HG03280 (cell line): ENCODE measurements at regions not wholly inside any gene's neighbourhood (a gene's known extent, or its start where the extent isn't known, plus 50 kb on each side); places are given as distances from the start of the nearest gene placed in this dataset.
"Not testable (repeated sequence)": the region's sequence is repeated elsewhere in the genome, so short reads cannot be mapped to it uniquely, and the experiment has no call there.

Source experiments
- ATAC-seq: cut with Tn5 transposase; IDR thresholded peaks from one replicate; pipeline ENCODE4 v1.9.1; 2021; ENCODE audit warnings: mild to moderate bottlenecking, moderate library complexity; ENCODE audit not compliant: unreplicated experiment

DNA sequence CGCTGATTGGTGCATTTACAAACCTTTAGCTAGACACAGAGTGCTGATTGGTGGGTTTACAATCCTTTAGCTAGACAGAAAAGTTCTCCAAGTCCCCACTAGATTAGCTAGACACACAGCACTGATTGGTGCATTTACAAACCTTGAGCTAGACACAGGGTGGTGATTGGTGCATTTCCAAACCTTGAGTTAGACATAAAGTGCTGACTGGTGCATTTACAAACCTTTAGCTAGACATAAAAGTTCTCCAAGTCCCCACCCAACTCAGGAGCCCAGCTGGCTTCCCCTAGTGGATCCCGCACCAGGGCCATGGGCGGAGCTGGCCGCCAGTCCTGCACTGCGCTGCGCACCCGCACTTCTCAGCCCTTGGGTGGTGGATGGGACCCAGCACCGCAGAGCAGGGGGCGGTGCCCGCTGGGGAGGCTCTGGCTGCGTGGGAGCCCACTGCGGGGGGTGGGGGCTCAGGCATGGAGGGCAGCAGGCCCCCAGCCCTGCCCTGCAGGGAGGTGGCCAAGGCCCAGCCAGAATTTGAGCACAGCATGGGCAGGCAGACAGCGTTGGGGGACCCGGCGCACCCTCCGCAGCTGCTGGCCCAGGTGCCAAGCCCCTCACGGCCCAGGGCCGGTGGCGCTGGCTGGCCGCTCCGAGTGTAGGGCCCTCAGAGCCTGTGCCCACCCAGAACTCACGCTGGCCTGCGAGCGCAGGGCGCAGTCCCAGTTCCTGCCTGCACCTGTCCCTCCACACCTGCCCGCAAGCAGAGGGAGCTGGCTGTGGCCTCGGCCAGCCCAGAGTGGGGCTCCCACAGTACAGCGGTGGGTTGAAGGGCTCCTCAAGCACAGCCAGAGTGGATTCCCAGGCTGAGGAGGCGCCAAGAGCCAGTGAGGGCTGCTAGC lies 608.9 kb upstream of the LCORL start:
- ATAC-seq: no peak

DNA sequence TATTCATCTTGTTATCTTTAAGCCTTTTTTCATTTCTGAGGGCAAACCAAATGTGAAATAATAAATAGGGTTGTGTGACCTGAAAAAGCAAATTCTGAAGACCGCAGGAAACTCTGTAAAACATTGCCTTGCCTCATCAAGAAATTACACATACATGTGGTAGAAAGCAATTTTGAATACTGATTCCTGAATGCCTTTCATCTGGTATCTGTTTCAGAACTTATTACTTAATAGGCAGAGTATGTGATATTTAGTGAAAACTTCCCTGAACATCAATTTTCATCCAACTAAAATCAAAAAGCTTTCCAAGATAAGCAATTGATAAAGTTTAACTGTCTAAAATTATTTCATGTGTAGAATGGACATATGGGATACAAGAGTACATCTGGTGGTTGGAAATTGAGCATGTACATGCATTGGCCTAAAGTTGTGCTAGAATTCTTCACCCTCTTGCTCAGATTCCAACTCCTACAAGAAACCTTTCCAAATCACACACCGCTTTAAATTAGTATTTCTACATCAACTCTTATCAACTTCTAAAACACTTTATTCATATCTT lies 606.0 kb upstream of the LCORL start:
- no peak for ATAC-seq

DNA sequence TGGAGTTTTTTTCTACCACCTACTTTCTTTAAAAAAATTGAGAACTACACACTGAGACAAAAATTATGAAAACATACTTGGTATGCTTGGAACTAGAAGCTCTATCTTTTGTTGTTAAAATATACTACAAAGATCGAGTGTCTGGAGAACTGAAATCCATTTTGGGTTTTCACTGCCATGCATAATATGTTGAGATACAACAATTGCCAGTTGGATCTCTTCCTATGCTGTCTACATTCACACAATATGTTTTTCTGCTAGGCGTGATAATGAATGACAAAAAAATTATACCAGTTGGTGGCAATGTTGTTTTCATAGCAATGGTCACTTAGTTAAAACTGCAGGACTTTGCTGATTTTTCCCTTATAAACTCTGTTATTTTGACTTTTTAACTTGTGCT lies 605.4 kb upstream of the LCORL start:
- no peak for ATAC-seq

DNA sequence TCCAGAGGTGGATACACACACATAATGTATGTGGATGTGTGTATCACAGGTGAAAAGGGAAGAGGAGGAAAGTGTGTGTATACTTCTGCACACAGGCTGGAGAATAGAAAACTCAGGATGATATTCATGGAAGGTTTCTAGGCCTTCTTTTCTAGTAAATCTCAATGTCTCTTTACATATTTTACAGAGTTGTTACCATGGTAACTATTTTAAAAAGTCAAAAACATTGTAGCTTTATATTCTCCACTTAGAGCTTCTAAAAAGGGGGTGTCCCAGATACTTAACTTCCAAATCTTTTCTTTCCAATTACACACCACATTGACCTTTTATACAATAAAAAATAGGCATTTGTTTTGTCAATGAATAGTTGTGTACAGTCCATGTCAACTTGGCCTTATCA lies 604.8 kb upstream of the LCORL start:
- ATAC-seq: no peak

DNA sequence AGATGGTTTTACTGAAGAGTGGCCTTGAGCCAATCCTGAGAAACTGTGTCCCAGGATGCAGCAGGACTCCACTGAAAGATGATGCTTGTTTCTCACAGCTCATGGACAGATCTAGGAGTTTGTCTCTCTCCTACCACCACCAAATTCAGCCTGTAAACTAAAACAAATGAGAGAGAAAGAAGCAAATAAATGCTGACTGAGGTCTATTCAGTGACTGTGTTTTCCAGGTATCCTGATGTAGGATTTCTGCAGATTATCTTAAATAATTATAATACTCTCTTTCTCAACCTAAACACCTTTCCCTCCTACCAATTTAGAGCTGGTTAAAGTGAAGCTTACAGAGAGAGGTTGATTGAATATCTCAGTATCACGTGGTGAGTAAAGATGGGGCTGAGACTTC lies 599.6 kb upstream of the LCORL start:
- ATAC-seq: no peak

DNA sequence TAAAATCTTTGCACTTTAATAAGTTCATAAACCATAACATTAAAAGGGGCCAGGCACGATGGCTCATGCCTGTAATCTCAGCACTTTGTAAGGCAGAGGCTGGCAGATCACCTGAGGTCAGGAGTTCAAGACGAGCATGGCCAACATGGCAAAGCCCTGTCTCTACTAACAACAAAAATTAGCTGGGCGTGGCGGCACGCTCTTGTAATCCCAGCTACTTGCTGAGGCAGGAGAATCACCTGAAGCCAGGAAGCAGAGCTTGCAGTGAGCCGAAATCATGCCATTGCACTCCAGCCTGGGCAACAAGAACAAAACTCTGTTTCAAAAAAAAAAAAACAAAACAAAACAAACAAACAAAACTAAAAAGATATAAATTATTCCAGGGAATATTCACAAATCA lies 595.2 kb upstream of the LCORL start:
- ATAC-seq: no peak

DNA sequence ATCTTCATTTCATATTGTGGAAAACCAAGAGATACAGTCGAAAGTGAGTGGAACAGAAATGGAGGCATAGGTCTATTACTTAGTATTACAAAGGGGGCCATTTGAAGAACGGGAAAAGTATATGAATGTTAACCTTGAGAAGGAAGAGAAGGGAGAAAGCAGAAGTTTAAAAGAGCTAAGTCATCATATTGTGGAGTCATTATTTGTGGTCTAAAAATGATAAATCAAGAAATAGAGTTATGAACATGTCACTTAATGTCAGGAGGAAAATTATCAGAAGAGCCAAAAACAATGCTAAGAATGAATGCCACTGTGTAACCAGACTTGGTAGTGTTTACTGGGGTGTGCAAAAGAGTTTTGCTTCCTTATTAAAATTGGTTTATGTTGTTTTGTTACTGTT lies 589.5 kb upstream of the LCORL start:
- no peak for ATAC-seq

DNA sequence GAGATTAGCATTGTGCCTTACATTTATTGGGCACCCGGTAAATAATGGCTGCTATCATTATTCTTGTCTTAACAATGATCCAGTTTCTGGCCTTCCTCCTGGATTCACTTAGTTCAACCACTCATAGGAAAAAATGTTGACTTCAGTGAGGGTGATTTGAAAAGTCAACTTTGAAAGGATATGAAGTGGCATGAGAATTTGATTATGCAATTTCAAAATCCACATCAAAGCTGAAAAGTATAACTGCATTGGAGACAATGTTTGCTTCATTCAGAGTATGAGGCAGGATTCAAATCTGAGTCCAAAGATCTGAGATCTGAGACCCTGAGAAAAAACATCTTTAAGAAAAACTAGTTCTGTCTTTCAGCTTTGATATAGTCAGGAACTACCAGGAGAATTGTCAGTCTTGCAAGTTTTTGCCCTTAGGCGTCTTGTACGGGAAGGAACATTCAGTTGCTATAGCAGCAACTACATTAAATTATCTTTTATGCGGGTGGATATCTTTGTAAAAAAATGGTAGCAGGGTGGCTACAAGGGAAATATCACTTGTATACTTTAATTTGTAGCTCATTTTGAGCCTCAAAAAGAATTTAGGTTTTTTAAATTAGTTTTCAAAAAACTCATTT lies 587.5 kb upstream of the LCORL start:
- ATAC-seq: no peak

DNA sequence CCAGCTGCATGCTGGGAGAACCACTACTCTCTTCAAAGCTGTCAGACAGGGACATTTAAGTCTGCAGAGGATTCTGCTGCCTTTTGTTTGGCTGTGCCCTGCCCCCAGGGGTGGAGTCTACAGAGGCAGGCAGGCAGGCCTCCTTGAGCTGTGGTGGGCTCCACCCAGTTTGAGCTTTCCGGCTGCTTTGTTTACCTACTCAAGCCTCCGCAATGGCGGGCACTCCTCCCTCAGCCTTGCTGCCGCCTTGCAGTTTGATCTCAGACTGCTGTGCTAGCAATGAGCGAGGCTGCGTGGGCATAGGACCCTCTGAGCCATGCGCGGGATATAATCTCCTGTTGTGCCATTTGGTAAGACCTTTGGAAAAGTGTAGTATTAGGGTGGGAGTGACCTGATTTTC lies 581.1 kb upstream of the LCORL start:
- ATAC-seq: not testable (repeated sequence)

DNA sequence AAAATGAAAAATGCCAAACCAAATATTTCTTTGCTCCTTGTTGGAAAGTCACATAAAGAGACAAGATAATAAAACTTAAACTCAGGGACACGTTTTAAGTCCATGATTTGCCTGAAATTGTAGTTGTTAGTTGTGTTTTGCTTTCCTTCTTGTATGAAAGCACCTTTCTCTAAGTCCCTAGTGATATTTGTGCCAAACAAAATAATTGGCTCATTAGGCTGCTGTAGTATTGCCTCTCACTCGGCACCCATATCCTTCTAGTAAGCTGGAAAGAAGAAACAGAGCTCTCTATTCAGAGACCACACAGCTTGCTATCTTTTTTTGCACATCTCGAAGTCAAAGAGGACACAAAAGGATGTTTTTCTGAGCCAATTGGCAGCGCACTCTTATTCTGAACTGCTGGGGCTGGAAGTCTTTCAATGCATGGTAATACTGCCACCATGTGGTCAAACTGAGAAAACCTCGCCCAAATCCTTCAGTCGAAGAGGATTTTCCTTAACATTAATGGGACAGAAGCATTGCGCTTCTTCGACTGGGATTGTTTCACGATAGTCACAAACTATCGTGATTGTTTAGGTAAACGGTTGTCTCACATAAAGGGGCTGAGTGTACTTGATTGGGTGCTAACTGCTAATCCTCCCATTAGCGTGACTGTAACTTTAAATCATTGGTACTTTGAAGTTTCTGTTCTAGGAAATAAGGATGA lies 571.9 kb upstream of the LCORL start:
- ATAC-seq: peak; percentile 89

DNA sequence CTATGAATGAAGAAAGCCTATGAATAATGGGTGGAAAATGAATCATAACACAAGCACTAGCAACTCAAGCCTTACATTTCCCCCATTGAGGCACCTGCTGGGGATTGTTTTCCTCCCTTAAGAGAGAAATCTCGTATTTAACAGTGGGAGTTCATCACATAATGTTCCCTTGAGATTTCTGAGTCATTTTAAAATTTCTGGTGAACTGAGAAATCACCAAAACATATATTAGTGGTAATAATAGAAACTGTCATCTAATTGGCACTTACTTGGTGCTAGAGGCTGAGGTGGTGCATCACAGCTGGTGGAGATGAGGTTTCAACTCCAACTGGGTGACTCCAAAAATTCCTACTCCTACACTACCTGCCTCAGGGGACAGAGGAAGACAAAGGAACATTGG lies 561.3 kb upstream of the LCORL start:
- no peak for ATAC-seq

DNA sequence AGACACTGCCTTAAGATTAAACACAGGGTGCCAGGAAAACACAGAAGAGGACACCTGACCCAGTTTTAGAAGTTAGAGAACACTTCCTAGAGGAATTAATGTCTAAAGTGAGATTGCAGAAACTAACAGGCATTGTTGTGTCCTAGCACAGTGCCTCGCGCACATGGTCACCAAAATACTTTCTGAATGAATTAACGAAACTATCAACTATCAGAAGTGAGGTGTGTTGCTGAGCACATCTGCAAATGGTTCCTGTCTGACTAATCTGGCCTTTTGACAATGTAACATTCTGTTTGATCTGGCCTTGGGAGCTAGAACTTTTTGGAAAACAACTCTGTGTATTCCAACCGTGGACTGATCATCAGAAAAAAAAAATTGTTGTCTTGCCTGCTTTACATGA lies 556.8 kb upstream of the LCORL start:
- ATAC-seq: peak; percentile 85

DNA sequence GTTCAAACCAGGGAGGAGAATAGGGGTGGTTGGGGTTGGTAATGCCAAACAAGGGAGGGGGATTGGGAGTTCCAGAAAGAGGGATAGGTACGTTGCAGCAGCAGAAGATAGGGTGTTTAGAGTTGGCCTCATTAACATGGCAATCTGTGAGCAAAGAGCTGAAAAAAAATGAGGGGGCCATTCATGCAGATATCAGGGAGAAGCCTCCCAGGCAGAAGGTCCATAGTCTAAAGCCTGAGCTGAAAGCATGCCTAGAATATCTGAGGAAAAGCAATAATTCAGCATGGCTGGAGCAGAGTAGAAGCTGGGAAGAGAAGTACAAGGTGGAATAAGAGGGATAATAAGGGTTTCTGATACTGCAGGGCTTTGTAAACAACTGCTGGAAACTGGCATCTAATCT lies 550.9 kb upstream of the LCORL start:
- no peak for ATAC-seq

DNA sequence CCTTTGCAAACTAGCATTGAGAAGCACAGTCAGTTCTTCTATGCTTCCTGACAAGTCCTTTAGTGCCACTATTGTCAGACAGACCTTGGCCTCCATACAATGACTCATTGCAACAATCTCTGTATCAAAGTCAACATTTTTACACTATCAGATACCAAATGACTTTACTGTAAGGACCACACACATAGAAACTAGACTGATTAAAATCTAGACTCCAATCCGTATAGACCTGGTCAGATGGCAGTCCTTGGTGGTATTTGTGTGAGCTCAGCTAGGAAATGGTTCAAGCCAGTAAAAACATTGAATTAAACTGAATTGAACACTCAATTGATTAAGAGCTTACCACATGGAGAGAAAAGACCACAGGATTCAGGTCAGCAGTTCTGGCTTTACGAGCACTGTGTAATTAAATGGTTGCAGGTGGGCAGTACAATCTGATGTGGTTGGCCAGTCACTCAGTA lies 549.8 kb upstream of the LCORL start:
- no peak for ATAC-seq

DNA sequence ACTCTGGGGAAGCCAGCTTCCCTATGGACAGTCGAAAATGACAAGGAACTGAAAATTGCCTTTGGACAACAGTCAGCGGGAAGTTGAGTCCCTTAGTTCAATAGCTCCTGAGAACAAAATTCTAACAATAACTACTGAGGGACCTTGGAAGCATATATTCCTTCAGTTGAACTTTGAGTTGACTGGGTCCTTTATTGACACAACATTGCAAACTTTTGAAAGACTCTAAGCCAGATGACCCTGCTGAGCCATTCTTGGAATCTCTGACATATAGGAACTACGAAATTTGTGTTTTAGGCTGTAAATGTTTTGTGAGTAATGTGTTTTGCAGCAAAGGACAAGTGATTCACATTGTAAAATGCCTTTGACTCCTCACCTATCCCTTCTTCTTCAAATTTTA lies 548.8 kb upstream of the LCORL start:
- ATAC-seq: no peak

DNA sequence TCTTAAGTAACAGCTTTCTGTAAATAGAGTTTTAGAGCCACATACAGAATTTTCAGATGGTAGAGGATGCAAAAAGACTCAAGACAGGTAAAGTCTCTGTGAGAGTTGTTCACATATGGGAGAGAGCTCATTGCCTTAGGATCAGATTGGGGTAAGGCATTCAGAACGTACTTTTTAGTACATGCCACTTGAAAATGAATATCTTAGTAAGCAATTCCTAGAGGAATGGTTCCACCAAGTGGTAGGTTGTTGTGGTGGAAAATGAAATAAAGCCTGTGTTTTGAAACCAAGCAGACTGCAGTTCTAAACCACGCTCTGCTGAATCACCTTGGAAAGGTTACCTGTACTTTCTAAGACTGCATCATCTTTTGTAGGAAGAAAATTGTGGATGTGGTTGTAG lies 547.0 kb upstream of the LCORL start:
- no peak for ATAC-seq

DNA sequence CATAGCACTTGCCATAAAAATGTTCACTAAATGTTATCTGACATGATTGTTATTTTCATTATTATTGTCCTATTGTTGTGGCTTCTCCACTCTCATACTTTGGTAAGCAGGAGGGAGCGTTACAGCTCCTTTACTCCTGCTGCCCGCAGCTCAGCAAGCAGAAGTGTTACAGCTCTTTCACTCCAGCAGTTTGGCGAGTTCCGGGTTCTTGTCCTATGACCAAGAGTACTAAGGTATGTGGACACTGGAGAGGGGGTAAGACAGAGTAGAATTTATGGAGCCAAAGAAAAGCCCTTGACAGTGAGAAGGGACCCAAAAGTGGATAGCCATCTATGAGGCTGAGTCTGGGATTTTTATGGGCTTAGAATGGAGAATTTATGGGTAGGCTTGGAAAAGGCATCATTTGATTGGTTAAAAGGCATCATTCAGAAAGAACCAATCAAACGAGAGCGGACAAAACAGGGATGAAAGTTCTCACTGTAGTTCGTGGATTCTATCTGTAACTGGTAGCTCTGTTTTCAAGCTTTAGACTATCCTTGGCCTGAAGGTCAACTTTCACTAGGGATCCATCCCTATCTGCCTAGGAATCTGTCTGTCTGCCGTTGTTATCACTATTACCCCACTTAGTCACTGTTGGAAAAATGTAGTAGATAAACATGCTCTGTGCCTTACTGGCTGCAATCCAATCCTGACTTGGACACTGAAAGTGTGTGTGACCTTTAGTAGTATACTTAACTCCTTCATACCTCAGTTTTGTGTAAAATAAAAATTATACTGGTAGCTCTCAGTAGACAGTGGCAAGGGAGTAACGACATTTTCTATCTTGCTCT lies 545.6 kb upstream of the LCORL start:
- no peak for ATAC-seq

DNA sequence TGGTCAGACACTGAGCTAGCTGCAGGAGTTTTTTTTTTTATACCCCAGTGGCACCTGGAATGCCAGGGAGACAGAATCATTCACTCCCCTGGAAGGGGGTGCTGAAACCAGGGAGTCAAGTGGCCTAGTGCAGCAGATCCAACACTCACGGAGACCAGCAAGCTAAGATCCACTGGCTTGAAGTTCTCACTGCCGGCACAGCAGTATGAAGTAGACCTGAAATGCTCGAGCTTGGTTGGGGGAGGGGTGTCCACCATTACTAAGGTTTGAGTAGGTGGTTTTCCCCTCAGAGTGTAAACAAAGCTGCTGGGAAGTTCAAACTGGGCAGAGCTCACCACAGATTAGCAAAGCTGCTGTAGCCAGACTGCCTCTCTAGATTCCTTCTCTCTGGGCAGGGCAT lies 537.9 kb upstream of the LCORL start:
- no peak for ATAC-seq

DNA sequence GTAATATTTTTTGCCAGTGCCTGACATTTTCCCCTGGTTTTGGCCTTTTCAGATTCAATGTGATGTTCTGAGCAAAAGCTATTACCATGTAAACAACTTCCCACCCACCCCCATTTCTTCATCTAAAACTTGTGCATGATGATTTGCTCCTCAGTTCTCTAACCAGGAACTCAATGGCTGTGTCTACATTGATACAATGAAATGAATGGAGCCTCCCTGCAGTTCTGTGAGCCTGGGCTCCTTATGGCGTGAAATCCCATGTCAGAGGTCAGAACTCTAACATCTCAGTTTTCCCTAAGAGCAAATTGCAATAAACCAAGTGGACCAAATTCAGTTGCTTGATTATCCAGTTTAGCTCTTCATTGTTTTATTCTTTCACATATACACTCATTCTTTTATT lies 534.8 kb upstream of the LCORL start:
- no peak for ATAC-seq

DNA sequence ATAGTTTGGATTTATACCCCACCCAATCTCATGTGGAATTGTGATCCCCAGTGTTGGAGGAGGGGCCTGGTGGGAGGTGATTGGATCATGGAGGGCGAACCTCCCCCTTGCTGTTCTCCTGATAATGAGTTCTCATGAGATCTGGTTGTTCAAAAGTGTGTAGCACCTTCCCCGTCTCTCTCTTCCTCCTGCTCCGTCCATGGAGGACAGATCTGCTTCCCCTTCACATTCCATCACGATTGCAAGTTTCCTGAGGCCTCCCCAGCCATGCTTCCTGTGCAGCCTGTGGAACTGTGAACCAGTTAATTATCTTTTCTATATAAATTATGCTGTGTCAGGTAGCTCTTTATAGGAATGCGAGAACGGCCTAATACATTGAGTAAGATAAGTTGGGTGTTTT lies 518.8 kb upstream of the LCORL start:
- no peak for ATAC-seq

DNA sequence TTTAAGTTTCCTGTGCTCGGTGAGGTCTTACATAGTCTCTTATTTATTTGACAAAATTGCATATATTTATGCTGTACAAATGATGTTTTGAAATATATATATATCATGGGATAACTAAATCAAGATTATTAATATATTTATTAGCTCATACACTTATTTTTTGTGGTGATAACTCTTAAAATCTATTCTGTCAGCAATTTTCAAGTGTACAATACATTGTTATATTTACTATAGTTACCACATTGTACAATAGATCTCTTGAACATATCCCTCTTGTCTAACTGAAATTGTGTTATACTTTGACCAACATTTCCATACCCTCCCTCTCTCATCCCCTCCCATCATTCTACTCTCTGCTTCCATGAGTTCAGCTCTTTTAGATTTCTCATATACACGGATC lies 516.6 kb upstream of the LCORL start:
- ATAC-seq: no peak
